ENCODE measurements at regions not wholly inside any gene's neighbourhood (a gene's known extent, or its start where the extent isn't known, plus 50 kb on each side); places are given as distances from the start of the nearest gene placed in this dataset.
"Not testable (repeated sequence)": the region's sequence is repeated elsewhere in the genome, so short reads cannot be mapped to it uniquely, and the experiment has no call there.

- no peak for DNase-seq (ENCODE audit: low read depth)
Measured at GRCh38 chr18:65287652-65288051, 463.2 kb upstream of the CDH7 start.

- DNase-seq (ENCODE audit: low read depth), result no peak
Measured at GRCh38 chr18:65282096-65282495, 468.7 kb upstream of the CDH7 start.

GRCh38 chr18:65279668-65280305 is 471.0 kb upstream of the CDH7 start:
- DNase-seq (ENCODE audit: low read depth), result no peak

- no peak for DNase-seq (ENCODE audit: low read depth)
Measured at GRCh38 chr18:65278939-65279667, 471.7 kb upstream of the CDH7 start.

GRCh38 chr18:65269375-65269774 is 481.4 kb upstream of the CDH7 start:
- DNase-seq (ENCODE audit: low read depth), result no peak

GRCh38 chr18:65265761-65266160 is 485.1 kb upstream of the CDH7 start:
- no peak for DNase-seq (ENCODE audit: low read depth)

GRCh38 chr18:65260030-65260429 is 490.8 kb upstream of the CDH7 start:
- no peak for DNase-seq (ENCODE audit: low read depth)

GRCh38 chr18:65259403-65259802 is 491.4 kb upstream of the CDH7 start:
- no peak for DNase-seq (ENCODE audit: low read depth)

GRCh38 chr18:65257149-65257548 is 493.7 kb upstream of the CDH7 start:
- DNase-seq (ENCODE audit: low read depth), result no peak

GRCh38 chr18:65255417-65255816 is 495.4 kb upstream of the CDH7 start:
- no peak for DNase-seq (ENCODE audit: low read depth)

- DNase-seq (ENCODE audit: low read depth), result no peak
Measured at GRCh38 chr18:65239787-65240186, 511.0 kb upstream of the CDH7 start.

GRCh38 chr18:65235966-65236624 is 514.7 kb upstream of the CDH7 start:
- peak; percentile 8 for DNase-seq (ENCODE audit: low read depth)

- no peak for DNase-seq (ENCODE audit: low read depth)
Measured at GRCh38 chr18:65230311-65230710, 520.5 kb upstream of the CDH7 start.

GRCh38 chr18:65227970-65228369 is 522.8 kb upstream of the CDH7 start:
- no peak for DNase-seq (ENCODE audit: low read depth)

- no peak for DNase-seq (ENCODE audit: low read depth)
Measured at GRCh38 chr18:65221736-65222135, 529.1 kb upstream of the CDH7 start.

- no peak for DNase-seq (ENCODE audit: low read depth)
Measured at GRCh38 chr18:65221115-65221514, 529.7 kb upstream of the CDH7 start.

GRCh38 chr18:65215865-65216466 is 534.8 kb upstream of the CDH7 start:
- DNase-seq (ENCODE audit: low read depth), result no peak

- no peak for DNase-seq (ENCODE audit: low read depth)
Measured at GRCh38 chr18:65214456-65214855, 536.4 kb upstream of the CDH7 start.

GRCh38 chr18:65206551-65207260 is 544.1 kb upstream of the CDH7 start:
- no peak for DNase-seq (ENCODE audit: low read depth)

GRCh38 chr18:65202091-65202490 is 548.7 kb upstream of the CDH7 start:
- no peak for DNase-seq (ENCODE audit: low read depth)

GRCh38 chr18:65175681-65176080 is 575.1 kb upstream of the CDH7 start:
- no peak for DNase-seq (ENCODE audit: low read depth)

- not testable (repeated sequence) for DNase-seq (ENCODE audit: low read depth)
Measured at GRCh38 chr18:65162086-65162485, 588.7 kb upstream of the CDH7 start.

Measured in iris pigment epithelial cell (primary cell).